CD4-positive, alpha-beta T cell (primary cell): ENCODE measurements at regions not wholly inside any gene's neighbourhood (a gene's known extent, or its start where the extent isn't known, plus 50 kb on each side); places are given as distances from the start of the nearest gene placed in this dataset.

Source experiments
- ATAC-seq: fragments of 200-7000 bp; cut with Tn5 transposase; one replicate; pipeline ENCODE4 v1.10.0; 2022; ENCODE audit warnings: mild to moderate bottlenecking; ENCODE audit not compliant: poor library complexity
- CTCF ChIA-PET: fragments of 350-600 bp; sonication (Branson Sonifier 250); formaldehyde crosslinking; loops from one replicate; lab custom pipeline; 2021; ENCODE audit warnings: antibody characterized with exemption, inconsistent platforms; lab: Charles Lee
- POLR2A ChIA-PET: fragments of 350-600 bp; sonication (Branson Sonifier 250); formaldehyde crosslinking; loops from one replicate; lab custom pipeline; 2021; ENCODE audit warnings: antibody characterized with exemption, inconsistent platforms; lab: Charles Lee
- DNase-seq, 14 experiments: peaks; one replicate each; pipeline ENCODE4 v3.0.0-alpha.2; 2013 to 2020; ENCODE audit warnings: mixed read lengths in 2 of 14
- H3K27ac ChIP-seq, 2 donors: one replicate each; pipeline versions ENCODE4 v1.5.1 to v1.7.0; 2013; ENCODE audit warnings: low read length in 2 of 2, low read depth in 1 of 2, mild to moderate bottlenecking in 1 of 2
- H3K27me3 ChIP-seq, 2 experiments: 1 replicate in 1 of 2; 2 replicates in 1 of 2; pipeline versions ENCODE4 v1.6.1 to v1.7.0; 2013; ENCODE audit warnings: low read length in 2 of 2, control low read depth in 1 of 2, mild to moderate bottlenecking in 1 of 2, moderate library complexity in 1 of 2; ENCODE audit not compliant: insufficient read depth in 2 of 2, control insufficient read depth in 1 of 2
- H3K36me3 ChIP-seq: one replicate; pipeline ENCODE4 v1.6.1; 2013; ENCODE audit warnings: low read length, control low read depth; ENCODE audit not compliant: insufficient read depth
- H3K4me1 ChIP-seq: one replicate; pipeline ENCODE4 v1.6.1; 2013; ENCODE audit warnings: low read length, control low read depth; ENCODE audit not compliant: insufficient read depth
- H3K4me3 ChIP-seq: one replicate; pipeline ENCODE4 v1.5.1; 2013; ENCODE audit warnings: mild to moderate bottlenecking, low read length, moderate library complexity
- H3K9me3 ChIP-seq, 2 experiments: 1 replicate in 1 of 2; 2 replicates in 1 of 2; pipeline versions ENCODE4 v1.6.1 to v1.7.0; 2013; ENCODE audit warnings: low read length in 2 of 2, mild to moderate bottlenecking in 2 of 2, control low read depth in 1 of 2, moderate library complexity in 1 of 2; ENCODE audit not compliant: control insufficient read depth in 1 of 2, insufficient read depth in 1 of 2
- H3K27ac Mint-ChIP-seq: one replicate; pipeline ENCODE4 v1.8.0; 2020; ENCODE audit warnings: mixed read lengths
- H3K27me3 Mint-ChIP-seq: one replicate; pipeline ENCODE4 v1.8.0; 2021; ENCODE audit warnings: mixed read lengths
- H3K36me3 Mint-ChIP-seq: one replicate; pipeline ENCODE4 v1.8.0; 2021; ENCODE audit warnings: low read depth, mixed read lengths
- H3K4me1 Mint-ChIP-seq: one replicate; pipeline ENCODE4 v1.8.0; 2021; ENCODE audit warnings: low read depth, mixed read lengths
- H3K4me3 Mint-ChIP-seq: one replicate; pipeline ENCODE4 v1.8.0; 2020; ENCODE audit warnings: mild to moderate bottlenecking, mixed read lengths
- H3K9me3 Mint-ChIP-seq: one replicate; pipeline ENCODE4 v1.8.0; 2020; ENCODE audit warnings: mixed read lengths
- CTCF ChIP-seq: fragments of 200-600 bp; IDR thresholded peaks from one replicate; pipeline ENCODE4 v1.8.0; 2022; ENCODE audit warnings: antibody characterized with exemption, mild to moderate bottlenecking
- intact Hi-C, 2 experiments: fragments of 100-400 bp; cut with DNase I in 1 of 2; cut with micrococcal nuclease in 1 of 2; formaldehyde crosslinking; loops; one replicate each; pipeline versions ENCODE4 v1.15.1 to v1.9.0; 2023 to 2025; cut with DNase I, micrococcal nuclease

- H3K36me3 Mint-ChIP-seq: no peaks in the 10 kb centered on the region
- H3K27ac ChIP-seq: no peak overlapping the region
- DNase-seq: no peak
- no peaks in the 10 kb centered on the region for H3K36me3 ChIP-seq
- H3K4me1 Mint-ChIP-seq: no peaks in the 10 kb centered on the region
- no peak overlapping the region for H3K4me3 ChIP-seq
- CTCF ChIA-PET: no interaction called here
- ATAC-seq: no peak
- no peak overlapping the region for H3K27ac Mint-ChIP-seq
- intact Hi-C loops: no loop called here
- H3K9me3 Mint-ChIP-seq: no peaks in the 10 kb centered on the region
- no peaks in the 10 kb centered on the region for H3K9me3 ChIP-seq
- TF ChIP-seq CTCF: no peak
- no peaks in the 10 kb centered on the region for H3K27me3 ChIP-seq
- no peaks in the 10 kb centered on the region for H3K27me3 Mint-ChIP-seq
- H3K4me1 ChIP-seq: no peaks in the 10 kb centered on the region
- no peak overlapping the region for H3K4me3 Mint-ChIP-seq
- POLR2A ChIA-PET: no interaction called here
Observed at GRCh38 chr20:48126227-48126740, 341.0 kb upstream of the SULF2 start.

GRCh38 chr20:48124960-48125359, 339.7 kb upstream of the SULF2 start:
- ChIA-PET CTCF (no interaction called here), POLR2A (no interaction called here)
- no peaks in the 10 kb centered on the region for H3K36me3 ChIP-seq
- intact Hi-C loops: no loop called here
- DNase-seq: no peak
- H3K4me3 ChIP-seq: no peak overlapping the region
- Mint-ChIP-seq H3K4me3 (no peak overlapping the region), H3K27ac (no peak overlapping the region), H3K36me3 (no peaks in the 10 kb centered on the region), H3K27me3 (no peaks in the 10 kb centered on the region), H3K9me3 (no peaks in the 10 kb centered on the region), H3K4me1 (no peaks in the 10 kb centered on the region)
- no peak for ATAC-seq
- H3K9me3 ChIP-seq: no peaks in the 10 kb centered on the region
- TF ChIP-seq CTCF: no peak
- H3K27ac ChIP-seq: no peak overlapping the region
- no peaks in the 10 kb centered on the region for H3K4me1 ChIP-seq
- H3K27me3 ChIP-seq: no peaks in the 10 kb centered on the region

DNA sequence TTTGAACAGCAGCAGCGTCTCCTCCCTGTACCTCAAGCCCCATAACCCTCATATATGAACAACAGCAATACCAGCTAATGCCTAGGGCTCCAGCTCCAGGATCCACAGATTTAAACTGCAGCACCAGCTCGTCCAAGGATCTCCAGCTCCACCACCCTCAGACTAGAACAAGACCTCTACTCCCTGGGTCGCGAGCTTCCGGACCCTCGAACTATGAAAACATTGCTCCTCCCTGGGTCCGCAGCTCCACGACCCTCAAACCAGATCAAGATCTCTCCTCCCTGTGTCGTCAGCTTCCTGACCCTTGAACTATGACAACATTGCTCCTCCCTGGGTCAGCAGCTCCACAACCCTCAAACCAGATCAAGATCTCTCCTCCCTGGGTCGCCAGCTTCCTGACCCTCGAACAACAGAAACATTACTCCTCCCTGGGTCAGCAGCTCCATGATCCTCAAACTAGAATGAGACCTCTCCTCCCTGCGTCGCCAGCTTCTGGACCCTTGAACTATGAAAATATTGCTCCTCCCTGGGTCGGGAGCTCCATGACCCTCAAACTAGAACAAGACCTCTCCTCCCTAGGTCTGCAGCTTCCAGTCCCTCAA, 339.0 kb upstream of the SULF2 start:
- ChIA-PET POLR2A (interaction anchor here (0.7 kb wide), 1 partner anchor 415 kb away, joined by 3 read pairs; no protein-coding TSS in a partner anchor), CTCF (no interaction called here)
- Mint-ChIP-seq H3K4me3 (no peak overlapping the region), H3K36me3 (no peaks in the 10 kb centered on the region), H3K27me3 (peaks cover 4% of the 10 kb centered on the region), H3K9me3 (no peaks in the 10 kb centered on the region), H3K27ac (no peak overlapping the region), H3K4me1 (no peaks in the 10 kb centered on the region)
- Histone ChIP-seq H3K4me1 (no peaks in the 10 kb centered on the region), H3K27me3 (peaks cover 0 to 2% of the 10 kb centered on the region in 2 experiments), H3K4me3 (no peak overlapping the region), H3K9me3 (no peaks in the 10 kb centered on the region), H3K27ac (no peak overlapping the region), H3K36me3 (no peaks in the 10 kb centered on the region)
- ATAC-seq (no peak), DNase-seq (no peak)
- TF ChIP-seq CTCF: no peak
- intact Hi-C loops: no loop called here
